GM19025 (cell line): ENCODE measurements at regions not wholly inside any gene's neighbourhood (a gene's known extent, or its start where the extent isn't known, plus 50 kb on each side); places are given as distances from the start of the nearest gene placed in this dataset.

Source experiments
- ATAC-seq: cut with Tn5 transposase; IDR thresholded peaks from one replicate; pipeline ENCODE4 v1.9.1; 2021; ENCODE audit warnings: mild to moderate bottlenecking, low read depth, moderate library complexity; ENCODE audit not compliant: unreplicated experiment

GRCh38 chr5:114311281-114311680 lies 50.6 kb upstream of the KCNN2 start:
- no peak for ATAC-seq

GRCh38 chr5:114311968-114312367 lies 49.9 kb upstream of the KCNN2 start:
- no peak for ATAC-seq
